KMS-11 (cell line): ENCODE measurements at regions not wholly inside any gene's neighbourhood (a gene's known extent, or its start where the extent isn't known, plus 50 kb on each side); places are given as distances from the start of the nearest gene placed in this dataset.

ENCODE experiments used
- H2AFZ ChIP-seq: fragments of 200-600 bp; sonication (generic); 2 replicates; pipeline ENCODE4 v1.6.1; 2016; ENCODE audit warnings: antibody characterized with exemption, mixed run types, low read depth
- H3K27ac ChIP-seq: fragments of 200-600 bp; sonication (generic); 2 replicates; pipeline ENCODE4 v1.6.1; 2016; ENCODE audit warnings: mild to moderate bottlenecking, mixed run types
- H3K27me3 ChIP-seq: fragments of 200-600 bp; sonication (generic); 2 replicates; pipeline ENCODE4 v1.6.1; 2017; ENCODE audit warnings: mild to moderate bottlenecking, low read depth, mixed run types, moderate library complexity; ENCODE audit not compliant: insufficient read depth
- H3K36me3 ChIP-seq: fragments of 200-600 bp; sonication (generic); 2 replicates; pipeline ENCODE4 v1.6.1; 2017; ENCODE audit warnings: mild to moderate bottlenecking, mixed run types; ENCODE audit not compliant: insufficient read depth
- H3K4me1 ChIP-seq: fragments of 200-600 bp; sonication (generic); 2 replicates; pipeline ENCODE4 v1.6.1; 2016; ENCODE audit warnings: mild to moderate bottlenecking, low read depth, mixed run types; ENCODE audit not compliant: poor library complexity, severe bottlenecking
- H3K4me2 ChIP-seq: fragments of 200-600 bp; sonication (generic); 2 replicates; pipeline ENCODE4 v1.7.0; 2016; ENCODE audit warnings: mild to moderate bottlenecking, mixed run types
- H3K4me3 ChIP-seq: fragments of 200-600 bp; sonication (generic); IDR thresholded peaks from 2 replicates; pipeline ENCODE4 v1.6.1; 2017; ENCODE audit warnings: low read depth, low read length, mixed read lengths; ENCODE audit not compliant: insufficient read depth
- H3K79me2 ChIP-seq: fragments of 200-600 bp; sonication (generic); 2 replicates; pipeline ENCODE4 v1.6.1; 2016; ENCODE audit warnings: low read depth, mixed run types; ENCODE audit not compliant: insufficient read depth
- H3K9ac ChIP-seq: fragments of 200-600 bp; sonication (generic); 2 replicates; pipeline ENCODE4 v1.6.1; 2016; ENCODE audit warnings: mild to moderate bottlenecking, mixed run types
- H4K20me1 ChIP-seq: fragments of 200-600 bp; sonication (generic); 2 replicates; pipeline ENCODE4 v1.6.1; 2016; ENCODE audit warnings: mild to moderate bottlenecking, mixed run types; ENCODE audit not compliant: insufficient read depth
- TF ChIP-seq, protein P1 (sequence below): fragments of 200-600 bp; sonication (generic); conservative IDR thresholded peaks from 2 replicates; pipeline ENCODE4 v1.6.1; 2017; ENCODE audit warnings: low read depth, mild to moderate bottlenecking, antibody characterized with exemption, low read length, moderate library complexity, mixed read lengths

DNA sequence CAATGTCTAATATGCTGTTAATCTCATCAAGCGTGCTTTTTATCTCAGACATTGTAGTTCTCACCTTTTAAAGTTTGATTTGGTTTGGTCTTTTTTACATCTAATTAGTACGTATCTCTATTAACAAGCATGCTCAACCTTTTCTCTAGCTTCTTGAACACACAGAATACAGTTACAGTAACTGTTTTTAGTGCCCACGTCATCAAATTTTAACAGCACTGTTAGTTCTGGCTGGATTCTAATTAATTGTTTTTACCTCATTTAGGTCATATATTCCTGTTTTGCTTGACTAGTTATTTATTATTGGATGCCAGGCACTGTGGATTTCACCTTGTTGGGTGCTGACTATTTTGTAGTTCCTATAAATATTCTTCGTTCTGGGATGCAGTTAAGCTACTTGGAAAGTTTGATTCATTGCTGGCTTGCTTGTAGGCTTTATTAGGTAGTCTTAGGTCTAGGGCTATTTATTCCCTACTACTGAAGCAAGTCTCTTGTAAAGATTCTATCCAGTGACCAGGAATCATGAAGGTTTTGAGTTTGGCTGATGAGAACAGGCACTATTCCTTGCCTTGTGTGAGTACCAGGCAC, 263.0 kb downstream of the ETAA1 start:
- Histone ChIP-seq H3K4me1 (no peaks in the 10 kb centered on the region), H3K9ac (no peak overlapping the region), H3K4me2 (no peak overlapping the region), H3K27me3 (no peaks in the 10 kb centered on the region), H3K27ac (no peak overlapping the region), H3K36me3 (no peaks in the 10 kb centered on the region), H4K20me1 (no peaks in the 10 kb centered on the region), H2AFZ (no peak overlapping the region), H3K79me2 (no peaks in the 10 kb centered on the region), H3K4me3 (no peak overlapping the region)
- TF ChIP-seq, protein P1, sequence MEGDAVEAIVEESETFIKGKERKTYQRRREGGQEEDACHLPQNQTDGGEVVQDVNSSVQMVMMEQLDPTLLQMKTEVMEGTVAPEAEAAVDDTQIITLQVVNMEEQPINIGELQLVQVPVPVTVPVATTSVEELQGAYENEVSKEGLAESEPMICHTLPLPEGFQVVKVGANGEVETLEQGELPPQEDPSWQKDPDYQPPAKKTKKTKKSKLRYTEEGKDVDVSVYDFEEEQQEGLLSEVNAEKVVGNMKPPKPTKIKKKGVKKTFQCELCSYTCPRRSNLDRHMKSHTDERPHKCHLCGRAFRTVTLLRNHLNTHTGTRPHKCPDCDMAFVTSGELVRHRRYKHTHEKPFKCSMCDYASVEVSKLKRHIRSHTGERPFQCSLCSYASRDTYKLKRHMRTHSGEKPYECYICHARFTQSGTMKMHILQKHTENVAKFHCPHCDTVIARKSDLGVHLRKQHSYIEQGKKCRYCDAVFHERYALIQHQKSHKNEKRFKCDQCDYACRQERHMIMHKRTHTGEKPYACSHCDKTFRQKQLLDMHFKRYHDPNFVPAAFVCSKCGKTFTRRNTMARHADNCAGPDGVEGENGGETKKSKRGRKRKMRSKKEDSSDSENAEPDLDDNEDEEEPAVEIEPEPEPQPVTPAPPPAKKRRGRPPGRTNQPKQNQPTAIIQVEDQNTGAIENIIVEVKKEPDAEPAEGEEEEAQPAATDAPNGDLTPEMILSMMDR = no peak

DNA sequence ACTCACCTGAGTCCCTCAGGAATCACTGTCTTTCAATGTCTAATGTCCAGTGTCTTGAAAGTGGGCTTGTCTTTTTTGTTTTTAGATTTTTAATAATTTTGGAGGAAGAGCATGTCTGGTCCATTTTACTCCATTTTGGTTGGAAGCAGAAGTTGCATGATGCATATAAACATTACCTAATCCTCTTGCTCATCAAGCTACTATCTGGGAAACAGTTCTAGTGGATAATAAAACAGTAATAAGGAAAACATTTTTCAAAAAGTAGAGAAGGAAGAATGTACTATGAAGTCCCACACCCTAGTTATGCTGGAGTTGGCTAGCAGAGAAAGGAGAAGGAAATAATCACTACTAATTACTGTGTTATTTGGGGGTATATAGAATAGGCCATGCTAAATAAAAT, 263.7 kb downstream of the ETAA1 start:
- H3K27me3 ChIP-seq = no peaks in the 10 kb centered on the region
- no peak overlapping the region for H2AFZ ChIP-seq
- TF ChIP-seq, protein P1 = no peak

DNA sequence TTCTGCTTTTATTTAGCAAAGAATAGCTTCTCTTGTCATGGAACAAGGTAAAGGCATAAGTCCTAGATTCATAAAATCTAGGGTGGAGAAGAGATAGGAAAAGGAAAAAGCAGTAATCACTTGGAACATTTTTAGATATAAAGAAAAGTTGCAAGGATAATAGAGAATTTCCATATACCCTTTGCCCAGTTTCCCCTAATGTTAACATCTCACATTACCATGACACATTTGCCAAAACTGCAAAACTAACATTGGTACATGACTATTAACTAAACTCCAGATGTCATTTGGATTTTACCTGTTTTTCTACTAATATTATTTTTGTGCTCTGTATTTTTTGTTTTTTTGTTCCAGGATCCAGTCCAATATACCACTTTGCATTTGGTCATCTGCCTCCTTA, 265.1 kb downstream of the ETAA1 start:
- Histone ChIP-seq H3K27me3 (no peaks in the 10 kb centered on the region), H3K79me2 (no peaks in the 10 kb centered on the region), H4K20me1 (no peaks in the 10 kb centered on the region), H2AFZ (no peak overlapping the region), H3K27ac (no peak overlapping the region), H3K9ac (no peak overlapping the region), H3K4me1 (no peaks in the 10 kb centered on the region), H3K36me3 (no peaks in the 10 kb centered on the region), H3K4me3 (no peak overlapping the region), H3K4me2 (no peak overlapping the region)
- TF ChIP-seq, protein P1 = no peak

More for the DNA sequence above, 263.7 kb downstream of the ETAA1 start:
- H3K27ac ChIP-seq = no peak overlapping the region
- no peak overlapping the region for H3K4me2 ChIP-seq
- H3K4me1 ChIP-seq = no peaks in the 10 kb centered on the region
- H3K9ac ChIP-seq = no peak overlapping the region
- H3K36me3 ChIP-seq = no peaks in the 10 kb centered on the region
- H3K79me2 ChIP-seq = no peaks in the 10 kb centered on the region
- no peaks in the 10 kb centered on the region for H4K20me1 ChIP-seq
- H3K4me3 ChIP-seq = no peak overlapping the region

DNA sequence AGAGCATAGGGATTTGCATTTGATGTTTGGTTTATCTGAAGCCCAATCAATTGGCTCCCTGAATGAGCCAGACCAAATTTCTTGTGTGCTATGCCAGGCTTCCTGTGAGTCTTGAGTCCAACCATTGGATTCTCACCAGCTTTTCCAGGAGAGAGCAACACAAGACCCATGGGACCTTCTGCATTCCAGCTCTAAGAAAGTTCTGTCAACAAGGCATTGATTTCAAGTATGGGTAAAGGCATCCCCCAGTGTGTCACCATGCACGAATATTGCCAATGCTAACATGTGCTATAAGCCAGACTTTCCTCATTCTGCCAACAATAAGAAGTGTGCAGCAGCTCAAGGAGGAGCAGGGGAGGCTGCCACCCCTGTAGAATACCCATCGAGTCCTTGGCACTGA, 266.6 kb downstream of the ETAA1 start:
- H3K27me3 ChIP-seq = no peaks in the 10 kb centered on the region
- H3K79me2 ChIP-seq = no peaks in the 10 kb centered on the region
- no peak overlapping the region for H2AFZ ChIP-seq
- H3K4me2 ChIP-seq = no peak overlapping the region
- no peaks in the 10 kb centered on the region for H3K36me3 ChIP-seq
- H3K27ac ChIP-seq = no peak overlapping the region
- H3K4me1 ChIP-seq = no peaks in the 10 kb centered on the region
- no peaks in the 10 kb centered on the region for H4K20me1 ChIP-seq
- H3K9ac ChIP-seq = no peak overlapping the region
- H3K4me3 ChIP-seq = no peak overlapping the region
- TF ChIP-seq, protein P1 = no peak
